HAP-1 (cell line): ENCODE measurements at regions not wholly inside any gene's neighbourhood (a gene's known extent, or its start where the extent isn't known, plus 50 kb on each side); places are given as distances from the start of the nearest gene placed in this dataset.
"Not testable (repeated sequence)": the region's sequence is repeated elsewhere in the genome, so short reads cannot be mapped to it uniquely, and the experiment has no call there.

ENCODE experiments used
- DNase-seq, 2 experiments: peaks; one replicate each; pipeline ENCODE4 v3.0.0-alpha.2; 2016 to 2020; ENCODE audit warnings: low spot score in 2 of 2
- H3K27me3 ChIP-seq: fragments of 250-450 bp; sonication (Bioruptor Pico); 2 replicates; pipeline ENCODE4 v1.5.1; 2020; ENCODE audit warnings: low read depth, mild to moderate bottlenecking, moderate library complexity
- H3K36me3 ChIP-seq: fragments of 250-450 bp; sonication (Bioruptor Pico); replicated peaks from 2 replicates; pipeline ENCODE4 v1.5.1; 2020; ENCODE audit warnings: mild to moderate bottlenecking
- H3K4me1 ChIP-seq: fragments of 250-450 bp; sonication (Bioruptor Pico); 2 replicates; pipeline ENCODE4 v1.5.1; 2020; ENCODE audit warnings: mild to moderate bottlenecking
- H3K4me3 ChIP-seq: fragments of 250-450 bp; sonication (Bioruptor Pico); 2 replicates; pipeline ENCODE4 v1.5.1; 2020; ENCODE audit warnings: mild to moderate bottlenecking, moderate library complexity
- H3K9me3 ChIP-seq: fragments of 250-450 bp; sonication (Bioruptor Pico); 2 replicates; pipeline ENCODE4 v1.5.1; 2020; ENCODE audit warnings: mild to moderate bottlenecking, moderate library complexity
- in situ Hi-C: fragments of 300-500 bp; cut with MboI; formaldehyde crosslinking; loops from 3 replicates; pipeline ENCODE4 v1.14.3; 2020; ENCODE audit warnings: low sequenced_read_pairs, inconsistent platforms, mixed read lengths

DNA sequence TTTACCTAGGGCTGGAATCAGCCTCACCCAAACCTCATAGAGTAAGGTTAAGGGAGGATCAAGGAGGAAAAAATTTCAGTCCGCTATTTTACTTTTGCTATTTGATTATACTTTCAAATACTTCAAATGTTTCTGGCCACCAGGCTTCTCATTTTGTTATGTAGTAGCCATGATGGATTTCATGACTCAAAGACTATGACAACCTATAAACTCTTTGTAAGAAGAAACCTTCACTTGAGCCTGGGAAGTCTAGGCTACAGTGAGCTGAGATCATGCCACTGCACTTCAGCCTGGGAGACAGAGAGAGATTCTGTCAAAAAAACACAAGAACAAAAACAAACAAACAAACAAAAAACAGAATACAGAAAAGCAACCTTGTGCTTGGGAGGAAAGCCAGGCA lies 293.6 kb upstream of the TNC start:
- Histone ChIP-seq H3K4me1 (no peaks in the 10 kb centered on the region), H3K4me3 (no peak overlapping the region), H3K36me3 (no peaks in the 10 kb centered on the region), H3K9me3 (no peaks in the 10 kb centered on the region), H3K27me3 (no peaks in the 10 kb centered on the region)
- DNase-seq: no peak
- in situ Hi-C loops: no loop called here

DNA sequence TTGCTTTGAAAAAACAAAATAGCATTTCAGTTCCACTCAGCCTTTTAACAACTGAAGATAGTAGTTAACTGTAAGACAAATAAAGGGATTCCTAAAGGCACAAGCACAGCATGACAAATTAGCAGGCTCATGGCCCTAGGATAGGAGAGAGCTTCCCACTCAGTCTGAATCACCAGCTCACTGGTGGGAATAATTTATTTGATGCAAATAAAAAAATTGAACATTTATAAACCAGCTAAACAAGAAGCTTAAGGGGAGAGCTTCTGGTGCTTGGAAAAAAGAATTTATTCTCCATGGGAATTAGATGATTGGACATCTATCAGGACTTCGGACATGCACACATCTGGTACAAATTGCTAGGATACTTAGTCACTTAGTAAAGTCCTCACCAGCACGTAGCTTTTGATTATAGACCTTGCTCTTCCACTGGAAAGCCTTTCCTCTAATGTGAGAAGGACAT lies 294.1 kb upstream of the TNC start:
- Histone ChIP-seq H3K4me3 (no peak overlapping the region), H3K4me1 (no peaks in the 10 kb centered on the region), H3K36me3 (no peaks in the 10 kb centered on the region), H3K9me3 (no peaks in the 10 kb centered on the region), H3K27me3 (no peaks in the 10 kb centered on the region)
- in situ Hi-C loops: no loop called here
- no peak for DNase-seq

DNA sequence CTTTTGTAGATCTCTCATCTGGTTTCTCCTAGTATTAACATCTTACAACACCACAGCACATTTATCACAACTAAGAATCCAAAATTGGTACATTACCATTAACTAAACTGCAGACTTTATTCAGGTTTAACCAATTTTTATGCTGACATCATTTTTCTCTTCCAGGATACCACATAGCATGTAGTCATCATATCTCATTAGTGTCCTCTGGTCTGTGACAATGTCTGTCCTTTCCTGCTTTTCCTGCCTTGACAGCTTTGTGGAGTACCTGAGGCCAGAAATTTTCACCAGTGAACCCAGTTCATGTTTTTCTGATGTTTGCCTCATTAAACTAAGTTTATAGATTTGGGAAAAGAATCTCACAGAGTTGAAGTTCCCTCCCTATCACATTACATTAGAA lies 294.7 kb upstream of the TNC start:
- Histone ChIP-seq H3K4me1 (no peaks in the 10 kb centered on the region), H3K4me3 (no peak overlapping the region), H3K9me3 (no peaks in the 10 kb centered on the region), H3K27me3 (no peaks in the 10 kb centered on the region), H3K36me3 (no peaks in the 10 kb centered on the region)
- DNase-seq: no peak
- in situ Hi-C loops: no loop called here

DNA sequence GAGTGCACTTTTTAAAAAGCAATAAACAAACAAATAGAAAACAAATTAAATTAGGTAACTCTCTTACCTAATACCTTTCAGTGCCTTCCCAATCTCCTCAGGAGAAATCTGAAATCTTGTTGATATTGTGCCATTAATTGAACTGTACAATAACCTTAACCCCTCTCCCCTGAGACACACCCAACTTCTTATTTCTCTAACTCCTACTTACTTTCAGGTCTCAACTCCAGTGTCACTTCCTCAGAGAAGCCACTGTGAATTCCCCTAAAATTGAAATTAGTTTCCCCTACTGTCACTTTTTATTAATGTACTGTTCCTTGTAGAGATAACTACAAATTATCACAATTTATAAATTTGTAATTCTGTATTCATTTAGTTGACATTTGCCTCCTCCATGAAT lies 295.3 kb upstream of the TNC start:
- H3K36me3 ChIP-seq: no peaks in the 10 kb centered on the region
- no peaks in the 10 kb centered on the region for H3K4me1 ChIP-seq
- in situ Hi-C loops: no loop called here
- no peaks in the 10 kb centered on the region for H3K27me3 ChIP-seq
- DNase-seq: no peak
- no peak overlapping the region for H3K4me3 ChIP-seq
- no peaks in the 10 kb centered on the region for H3K9me3 ChIP-seq

DNA sequence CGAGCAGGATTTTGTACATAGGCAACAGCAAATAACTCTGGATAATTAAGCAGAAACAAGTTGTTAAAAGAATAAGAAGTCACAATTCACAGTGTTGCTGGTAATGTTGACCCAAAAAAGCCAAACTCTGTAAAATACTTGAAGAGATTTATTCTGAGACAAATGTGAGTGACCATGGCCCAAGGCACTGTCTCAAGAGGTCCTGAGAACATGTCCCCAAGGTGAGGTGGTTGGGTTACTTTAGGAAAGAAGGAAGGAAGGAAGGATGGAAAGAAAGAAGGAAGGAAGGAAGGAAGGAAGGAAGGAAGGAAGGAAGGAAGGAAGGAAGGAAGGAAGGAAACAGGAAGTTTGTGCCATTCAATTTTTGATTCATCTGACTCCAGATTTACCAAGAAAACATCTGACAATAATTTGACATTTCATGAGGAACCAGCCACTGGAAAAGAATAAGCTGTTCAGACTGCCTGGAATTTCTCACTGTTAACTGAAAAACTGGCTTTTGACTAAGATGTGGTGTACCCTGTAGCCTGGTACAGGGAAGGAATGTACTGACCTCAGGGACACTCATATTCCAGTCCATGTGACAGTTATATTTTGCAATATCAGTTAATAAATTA lies 295.9 kb upstream of the TNC start:
- Histone ChIP-seq H3K27me3 (no peaks in the 10 kb centered on the region), H3K4me1 (no peaks in the 10 kb centered on the region), H3K4me3 (no peak overlapping the region), H3K9me3 (no peaks in the 10 kb centered on the region), H3K36me3 (no peaks in the 10 kb centered on the region)
- in situ Hi-C loops: no loop called here
- no peak for DNase-seq

DNA sequence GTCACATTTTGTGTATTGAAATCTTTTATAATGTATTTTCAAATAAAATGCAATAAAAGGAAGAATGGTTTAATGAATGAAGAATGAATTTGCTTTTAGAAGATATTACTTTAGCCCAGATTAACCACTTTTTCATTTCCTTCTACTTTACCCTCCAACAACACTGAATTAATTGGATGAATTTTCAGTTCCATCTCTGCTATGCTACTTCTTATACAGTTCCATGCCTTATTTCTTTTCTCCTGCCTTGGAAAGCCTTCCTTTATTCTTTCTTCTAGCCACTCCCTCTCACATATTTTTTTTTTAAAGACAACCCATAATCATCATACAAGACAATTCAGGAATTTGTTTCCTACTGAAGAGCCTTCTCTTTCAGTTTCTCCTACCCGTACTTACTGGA lies 296.6 kb upstream of the TNC start:
- Histone ChIP-seq H3K27me3 (no peaks in the 10 kb centered on the region), H3K9me3 (no peaks in the 10 kb centered on the region), H3K36me3 (no peaks in the 10 kb centered on the region), H3K4me3 (no peak overlapping the region), H3K4me1 (no peaks in the 10 kb centered on the region)
- no peak for DNase-seq
- in situ Hi-C loops: no loop called here

DNA sequence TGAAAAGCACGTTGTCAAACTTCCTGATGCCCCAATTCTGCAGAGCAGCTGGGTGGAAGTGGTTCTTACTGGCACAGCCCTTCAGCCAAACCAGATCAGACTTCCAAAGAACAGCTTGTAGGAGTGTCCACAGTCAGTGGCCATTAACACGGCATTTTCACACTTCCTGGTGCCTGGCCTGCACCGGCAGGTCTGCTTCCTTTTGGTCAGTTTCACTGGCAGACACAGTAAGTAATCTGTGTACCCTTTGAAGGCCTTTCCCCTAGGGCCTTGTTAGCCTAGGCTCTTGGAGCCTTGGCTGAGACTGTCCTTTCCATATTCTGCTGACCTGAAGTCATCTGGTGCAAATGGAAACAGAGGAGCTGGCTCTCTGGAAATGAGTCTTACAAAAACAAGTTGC lies 297.5 kb upstream of the TNC start:
- no peaks in the 10 kb centered on the region for H3K27me3 ChIP-seq
- H3K4me1 ChIP-seq: no peaks in the 10 kb centered on the region
- no peaks in the 10 kb centered on the region for H3K9me3 ChIP-seq
- DNase-seq: no peak
- in situ Hi-C loops: no loop called here
- no peaks in the 10 kb centered on the region for H3K36me3 ChIP-seq
- H3K4me3 ChIP-seq: no peak overlapping the region

DNA sequence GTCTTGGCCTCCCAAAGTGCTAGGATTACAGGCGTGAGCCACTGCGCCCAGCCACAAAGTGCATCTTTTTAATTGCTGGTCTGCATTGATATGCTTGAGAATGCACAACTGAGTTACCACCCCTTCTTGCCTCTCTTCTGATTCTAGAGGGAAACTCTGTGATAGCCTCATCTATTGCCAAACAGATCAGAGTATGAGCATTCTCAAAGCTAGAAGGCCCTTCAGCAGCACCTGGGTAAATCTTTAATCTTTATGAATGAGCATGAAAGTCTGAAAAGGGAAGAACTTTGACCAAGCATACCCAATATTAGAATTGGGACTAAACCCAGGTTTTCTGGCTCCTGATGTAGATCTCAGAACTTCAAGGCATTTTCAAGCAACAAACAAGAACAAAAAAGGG lies 298.3 kb upstream of the TNC start:
- no peaks in the 10 kb centered on the region for H3K36me3 ChIP-seq
- H3K27me3 ChIP-seq: no peaks in the 10 kb centered on the region
- in situ Hi-C loops: no loop called here
- H3K9me3 ChIP-seq: no peaks in the 10 kb centered on the region
- no peak for DNase-seq
- no peaks in the 10 kb centered on the region for H3K4me1 ChIP-seq
- no peak overlapping the region for H3K4me3 ChIP-seq

DNA sequence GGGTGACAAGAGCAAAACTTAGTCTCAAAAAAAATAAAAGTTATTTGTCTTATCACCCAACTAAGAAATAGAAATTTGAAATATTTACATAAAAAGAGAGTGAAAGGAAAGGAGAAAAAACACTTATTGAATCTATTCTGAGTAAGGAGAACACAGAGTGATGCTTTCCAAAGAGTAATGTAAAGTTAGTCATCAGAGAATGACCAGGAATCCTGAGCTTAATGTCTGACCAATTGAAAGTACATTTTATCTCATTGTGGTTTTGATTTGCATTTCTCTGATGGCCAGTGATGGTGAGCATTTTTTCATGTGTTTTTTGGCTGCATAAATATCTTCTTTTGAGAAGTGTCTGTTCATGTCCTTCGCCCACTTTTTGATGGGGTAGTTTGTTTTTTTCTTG lies 300.2 kb upstream of the TNC start:
- H3K4me3 ChIP-seq, H3K36me3 ChIP-seq, H3K4me1 ChIP-seq, DNase-seq, H3K9me3 ChIP-seq, H3K27me3 ChIP-seq, in situ Hi-C loops: not testable (repeated sequence)

DNA sequence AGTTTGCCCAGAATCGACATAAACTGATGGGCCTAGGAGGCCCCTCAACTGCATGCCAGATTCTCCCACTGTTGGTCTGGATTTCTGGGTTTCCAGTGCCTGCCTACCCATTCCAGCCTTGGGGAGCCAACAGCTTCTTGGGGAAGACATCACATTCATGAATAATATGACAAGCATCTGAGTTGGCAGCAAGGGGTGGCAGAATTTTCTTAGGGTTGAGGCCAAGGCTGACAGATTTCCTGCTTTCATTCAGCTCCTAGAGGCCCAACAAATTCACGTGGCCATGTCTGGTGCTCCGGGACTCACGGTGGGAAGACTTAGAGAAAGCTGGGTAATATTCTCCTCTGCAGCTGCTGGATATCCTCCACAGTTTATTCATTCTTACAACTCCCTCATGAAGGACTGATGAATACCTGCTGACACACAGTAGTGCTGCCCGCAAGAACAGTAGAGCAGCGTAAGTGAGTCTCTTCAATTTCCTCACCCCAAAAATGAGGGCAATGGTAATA lies 305.0 kb upstream of the TNC start:
- H3K36me3 ChIP-seq: no peaks in the 10 kb centered on the region
- in situ Hi-C loops: no loop called here
- H3K27me3 ChIP-seq: no peaks in the 10 kb centered on the region
- no peaks in the 10 kb centered on the region for H3K9me3 ChIP-seq
- no peak for DNase-seq
- no peaks in the 10 kb centered on the region for H3K4me1 ChIP-seq
- H3K4me3 ChIP-seq: no peak overlapping the region

DNA sequence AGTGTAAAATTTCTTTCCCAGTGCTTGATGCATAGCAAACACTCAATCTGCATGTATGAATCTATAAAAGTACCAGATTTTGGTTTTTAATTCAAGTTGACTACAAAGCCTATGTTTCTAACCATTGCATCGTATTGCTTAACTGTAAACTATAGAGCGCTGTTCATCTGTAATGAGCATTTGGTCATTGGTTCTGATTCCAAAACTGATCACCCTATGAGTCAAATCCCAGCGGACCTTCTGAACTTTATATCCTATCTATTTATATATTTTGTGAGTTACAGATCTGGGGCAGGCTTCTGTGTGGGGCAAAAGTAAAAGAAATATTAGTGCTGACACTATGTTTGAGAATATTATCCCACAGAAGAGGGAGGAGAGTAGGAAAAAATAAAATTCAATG lies 305.7 kb upstream of the TNC start:
- no peaks in the 10 kb centered on the region for H3K9me3 ChIP-seq

DNA sequence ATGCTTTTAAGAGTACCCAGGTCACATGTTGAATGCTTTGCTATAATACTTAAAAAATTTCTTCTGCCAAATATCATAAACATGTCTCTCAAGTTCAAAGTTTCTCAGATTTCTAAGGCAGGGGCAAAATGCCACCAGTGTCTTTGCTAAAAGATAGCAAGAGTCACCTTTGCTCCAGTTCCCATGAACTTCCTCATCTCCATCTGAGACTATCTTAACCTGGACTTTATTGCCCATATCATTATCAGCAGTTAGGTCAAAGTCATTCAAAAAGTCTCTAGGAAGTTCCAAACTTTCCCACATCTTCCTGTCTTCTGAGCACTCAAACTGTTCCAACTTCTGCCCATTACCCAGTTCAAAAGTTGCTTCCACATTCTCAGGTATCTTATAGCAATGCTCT lies 307.6 kb upstream of the TNC start:
- H3K4me1 ChIP-seq: no peaks in the 10 kb centered on the region
- no peaks in the 10 kb centered on the region for H3K9me3 ChIP-seq
- DNase-seq: no peak
- in situ Hi-C loops: no loop called here
- no peaks in the 10 kb centered on the region for H3K27me3 ChIP-seq
- H3K36me3 ChIP-seq: no peaks in the 10 kb centered on the region
- H3K4me3 ChIP-seq: no peak overlapping the region

More for the DNA sequence above, 305.7 kb upstream of the TNC start:
- in situ Hi-C loops: no loop called here
- Histone ChIP-seq H3K4me1 (no peaks in the 10 kb centered on the region), H3K27me3 (no peaks in the 10 kb centered on the region), H3K36me3 (no peaks in the 10 kb centered on the region), H3K4me3 (no peak overlapping the region)
- DNase-seq: no peak

DNA sequence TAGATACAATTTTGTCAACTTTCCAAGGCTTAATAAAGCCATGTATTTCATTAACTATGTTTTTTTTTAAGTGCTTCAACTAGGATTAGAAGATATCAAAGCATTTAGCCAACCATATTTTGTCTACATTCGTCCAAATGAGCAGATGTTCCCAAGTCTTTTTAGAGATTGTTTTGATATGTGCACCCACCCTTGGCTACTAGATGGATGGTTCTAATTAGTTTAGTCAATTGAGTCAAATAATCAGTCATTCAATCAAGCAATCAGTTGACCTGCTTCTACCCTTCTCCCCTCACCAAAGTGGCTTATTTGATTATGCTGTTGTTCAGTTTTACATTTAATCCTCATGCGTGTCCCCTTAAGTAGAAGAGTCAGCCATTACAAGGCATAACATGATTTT lies 319.5 kb upstream of the TNC start:
- no peaks in the 10 kb centered on the region for H3K27me3 ChIP-seq
- H3K4me3 ChIP-seq: no peak overlapping the region
- no peaks in the 10 kb centered on the region for H3K4me1 ChIP-seq
- H3K9me3 ChIP-seq: no peaks in the 10 kb centered on the region
- no peak for DNase-seq
- no peaks in the 10 kb centered on the region for H3K36me3 ChIP-seq
- in situ Hi-C loops: no loop called here

DNA sequence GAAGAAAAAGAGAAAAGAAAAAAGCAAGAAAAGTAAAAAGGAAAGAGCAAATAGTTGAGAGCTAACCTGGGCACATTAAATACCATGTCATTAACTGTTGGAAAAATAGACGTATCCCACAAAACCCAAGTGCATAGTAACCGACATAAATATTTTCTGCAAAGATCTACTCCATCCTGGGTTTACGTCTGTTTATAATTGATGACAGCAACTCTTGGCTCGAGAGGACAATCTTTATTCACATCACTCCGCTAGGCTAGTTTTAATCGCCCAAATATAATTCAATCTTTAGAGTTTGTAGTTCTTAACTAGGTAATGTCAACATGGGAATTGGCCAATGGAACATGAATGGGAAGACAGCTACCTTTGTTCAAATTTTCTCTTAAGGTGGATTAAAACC lies 321.7 kb upstream of the TNC start:
- in situ Hi-C loops: no loop called here
- Histone ChIP-seq H3K9me3 (no peaks in the 10 kb centered on the region), H3K36me3 (no peaks in the 10 kb centered on the region), H3K4me3 (no peak overlapping the region), H3K4me1 (no peaks in the 10 kb centered on the region), H3K27me3 (no peaks in the 10 kb centered on the region)
- no peak for DNase-seq

DNA sequence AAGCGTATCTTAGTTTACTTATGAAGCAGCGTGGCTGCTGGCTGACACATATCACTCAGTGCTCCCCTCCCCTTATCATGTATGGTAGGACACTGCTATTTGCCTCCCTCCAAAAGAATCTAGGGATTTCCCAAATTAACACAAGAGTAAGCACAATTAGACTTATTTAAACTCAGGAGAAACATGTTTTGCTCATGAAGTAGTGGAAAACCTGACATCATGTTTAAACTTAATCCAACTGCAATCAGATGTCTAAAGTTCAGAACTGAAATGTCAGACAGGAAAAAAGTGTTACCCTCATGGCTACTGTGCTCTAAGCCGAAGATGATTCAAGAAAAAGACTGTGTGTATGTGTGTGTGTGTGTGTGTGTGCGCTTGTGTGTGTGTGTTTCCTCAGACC lies 324.1 kb upstream of the TNC start:
- Histone ChIP-seq H3K9me3 (no peaks in the 10 kb centered on the region), H3K4me1 (no peaks in the 10 kb centered on the region), H3K4me3 (no peak overlapping the region), H3K27me3 (no peaks in the 10 kb centered on the region), H3K36me3 (no peaks in the 10 kb centered on the region)
- in situ Hi-C loops: no loop called here
- DNase-seq: no peak
